ENCODE measurements at regions not wholly inside any gene's neighbourhood (a gene's known extent, or its start where the extent isn't known, plus 50 kb on each side); places are given as distances from the start of the nearest gene placed in this dataset.

DNA sequence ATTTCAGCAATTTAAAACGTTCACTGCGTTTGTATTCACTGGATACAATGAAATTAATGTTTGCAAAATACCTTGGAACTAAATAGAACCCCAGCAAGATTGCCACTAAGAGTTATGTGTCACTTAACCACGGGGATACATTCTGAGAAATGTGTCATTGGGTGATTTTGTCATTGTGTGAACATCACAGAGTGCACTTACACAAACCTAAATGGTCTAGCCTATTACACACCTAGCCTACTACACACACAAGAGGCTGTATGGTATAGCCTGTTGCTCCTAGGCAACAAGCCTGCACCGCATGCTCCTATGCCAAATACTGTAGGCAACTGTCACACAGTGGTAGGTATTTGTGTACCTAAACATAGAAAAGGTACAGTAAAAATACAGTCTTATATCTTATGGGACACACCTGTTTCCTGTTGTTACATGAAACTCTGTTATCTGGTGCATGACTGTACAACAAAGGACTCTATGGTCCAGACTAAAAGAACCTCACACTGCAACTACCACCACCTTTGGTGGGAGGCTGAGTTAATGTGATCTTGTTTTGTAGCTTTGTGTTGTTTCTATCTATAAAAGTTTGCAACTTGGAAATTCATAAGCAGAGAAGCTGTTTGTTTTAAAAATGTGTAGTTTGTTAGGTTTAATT is 92.2 kb upstream of the NTRK3 start:
- no peaks in the 10 kb centered on the region for H3K79me2 ChIP-seq (ENCODE audit: low read depth)
- H3K9ac ChIP-seq, result no peak overlapping the region
- no peak overlapping the region for H3K27ac Mint-ChIP-seq
- no peak overlapping the region for H3K4me3 Mint-ChIP-seq
- no peaks in the 10 kb centered on the region for H3K36me3 ChIP-seq
- H3K4me3 ChIP-seq, result no peak overlapping the region
- H3K27me3 ChIP-seq, result peaks cover 23% of the 10 kb centered on the region
- no peaks in the 10 kb centered on the region for H4K20me1 ChIP-seq (ENCODE audit: low read depth)
- no peaks in the 10 kb centered on the region for H3K9me3 ChIP-seq (ENCODE audit: low read depth)
- H3K9me3 Mint-ChIP-seq, result peaks cover 8% of the 10 kb centered on the region
- no peaks in the 10 kb centered on the region for H3F3A ChIP-seq (ENCODE audit: low read depth)
- no peak overlapping the region for H3K4me2 ChIP-seq
- no peak for TF ChIP-seq EZH2phosphoT487 (IDR thresholded peaks at IDR 0.05)
- TF ChIP-seq, protein P1, sequence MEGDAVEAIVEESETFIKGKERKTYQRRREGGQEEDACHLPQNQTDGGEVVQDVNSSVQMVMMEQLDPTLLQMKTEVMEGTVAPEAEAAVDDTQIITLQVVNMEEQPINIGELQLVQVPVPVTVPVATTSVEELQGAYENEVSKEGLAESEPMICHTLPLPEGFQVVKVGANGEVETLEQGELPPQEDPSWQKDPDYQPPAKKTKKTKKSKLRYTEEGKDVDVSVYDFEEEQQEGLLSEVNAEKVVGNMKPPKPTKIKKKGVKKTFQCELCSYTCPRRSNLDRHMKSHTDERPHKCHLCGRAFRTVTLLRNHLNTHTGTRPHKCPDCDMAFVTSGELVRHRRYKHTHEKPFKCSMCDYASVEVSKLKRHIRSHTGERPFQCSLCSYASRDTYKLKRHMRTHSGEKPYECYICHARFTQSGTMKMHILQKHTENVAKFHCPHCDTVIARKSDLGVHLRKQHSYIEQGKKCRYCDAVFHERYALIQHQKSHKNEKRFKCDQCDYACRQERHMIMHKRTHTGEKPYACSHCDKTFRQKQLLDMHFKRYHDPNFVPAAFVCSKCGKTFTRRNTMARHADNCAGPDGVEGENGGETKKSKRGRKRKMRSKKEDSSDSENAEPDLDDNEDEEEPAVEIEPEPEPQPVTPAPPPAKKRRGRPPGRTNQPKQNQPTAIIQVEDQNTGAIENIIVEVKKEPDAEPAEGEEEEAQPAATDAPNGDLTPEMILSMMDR (IDR thresholded peaks at IDR 0.05), result no peak
- no peak for TF ChIP-seq EZH2 (IDR thresholded peaks at IDR 0.05)
- no peaks in the 10 kb centered on the region for H3K36me3 Mint-ChIP-seq
- H3K4me1 Mint-ChIP-seq, result no peaks in the 10 kb centered on the region
- peaks cover 3% of the 10 kb centered on the region for H3K27me3 Mint-ChIP-seq (ENCODE audit: insufficient read depth, low read depth)
- DNase-seq (ENCODE audit: low spot score), result no peak
- H3K27ac ChIP-seq, result no peak overlapping the region
- H2AFZ ChIP-seq (replicated peaks), result no peak overlapping the region
- no peaks in the 10 kb centered on the region for H3K4me1 ChIP-seq

DNA sequence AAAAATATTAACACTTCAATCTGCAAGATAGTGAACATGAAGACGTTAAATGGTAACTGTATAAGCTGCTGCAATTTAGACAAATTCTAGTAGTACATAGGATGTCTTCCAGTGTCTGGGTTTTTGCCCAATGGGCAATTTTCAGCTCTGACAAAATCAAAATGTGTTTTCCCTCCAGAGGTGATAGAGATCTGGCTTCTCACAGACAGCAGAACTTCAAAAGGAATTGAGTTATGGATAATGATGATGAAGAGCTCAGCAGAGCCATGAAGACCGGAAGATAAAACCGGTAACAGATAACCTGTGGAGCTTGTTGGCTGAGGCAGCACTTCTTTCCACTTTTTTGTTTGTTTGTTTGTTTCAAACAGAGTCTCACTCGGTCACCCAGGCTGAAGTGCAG is 89.4 kb upstream of the NTRK3 start:
- TF ChIP-seq, protein P1 (IDR thresholded peaks at IDR 0.05), result no peak
- TF ChIP-seq EZH2 (IDR thresholded peaks at IDR 0.05) (no peak), EZH2phosphoT487 (IDR thresholded peaks at IDR 0.05) (no peak)
- Mint-ChIP-seq H3K9me3 (no peaks in the 10 kb centered on the region), H3K4me3 (no peak overlapping the region), H3K27ac (no peak overlapping the region), H3K36me3 (no peaks in the 10 kb centered on the region), H3K27me3 (ENCODE audit: insufficient read depth, low read depth) (peaks cover 8% of the 10 kb centered on the region), H3K4me1 (no peaks in the 10 kb centered on the region)
- no peak overlapping the region for H3K27ac ChIP-seq
- no peak overlapping the region for H3K4me3 ChIP-seq
- no peaks in the 10 kb centered on the region for H3K4me1 ChIP-seq
- H3K79me2 ChIP-seq (ENCODE audit: low read depth), result no peaks in the 10 kb centered on the region
- no peak for DNase-seq (ENCODE audit: low spot score)
- H3K4me2 ChIP-seq, result no peak overlapping the region
- H3F3A ChIP-seq (ENCODE audit: low read depth), result no peaks in the 10 kb centered on the region
- no peak overlapping the region for H2AFZ ChIP-seq (replicated peaks)
- H3K27me3 ChIP-seq, result peaks cover 23% of the 10 kb centered on the region
- no peak overlapping the region for H3K9ac ChIP-seq
- H3K36me3 ChIP-seq, result no peaks in the 10 kb centered on the region
- H4K20me1 ChIP-seq (ENCODE audit: low read depth), result no peaks in the 10 kb centered on the region
- no peaks in the 10 kb centered on the region for H3K9me3 ChIP-seq (ENCODE audit: low read depth)

DNA sequence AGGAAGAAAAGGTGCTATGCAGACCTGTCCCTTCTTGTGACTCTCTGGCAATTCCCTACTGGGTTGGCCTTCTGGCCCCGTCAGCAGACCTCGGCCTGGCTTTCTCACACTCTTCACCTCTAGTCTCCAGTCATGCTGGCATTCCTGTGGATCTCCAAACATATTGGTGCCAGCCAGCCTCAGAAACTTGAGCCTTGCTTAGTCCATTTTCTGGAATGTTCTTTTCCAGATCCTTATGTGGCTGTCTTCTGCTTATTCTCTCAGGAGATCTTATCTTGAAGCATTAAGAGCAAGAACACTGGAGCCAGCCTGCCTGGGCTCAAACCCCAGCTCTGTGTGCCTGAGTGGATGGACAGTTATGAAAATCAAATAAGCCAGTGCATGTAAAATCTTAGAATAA is 88.2 kb upstream of the NTRK3 start:
- no peak overlapping the region for H3K27ac Mint-ChIP-seq
- no peak for DNase-seq (ENCODE audit: low spot score)
- no peak overlapping the region for H3K4me2 ChIP-seq
- no peaks in the 10 kb centered on the region for H3K9me3 ChIP-seq (ENCODE audit: low read depth)
- H3K4me1 ChIP-seq, result no peaks in the 10 kb centered on the region
- H3K27me3 ChIP-seq, result peaks cover 19% of the 10 kb centered on the region
- no peaks in the 10 kb centered on the region for H4K20me1 ChIP-seq (ENCODE audit: low read depth)
- TF ChIP-seq EZH2phosphoT487 (IDR thresholded peaks at IDR 0.05), result no peak
- TF ChIP-seq EZH2 (IDR thresholded peaks at IDR 0.05), result no peak
- TF ChIP-seq, protein P1 (IDR thresholded peaks at IDR 0.05), result no peak
- no peak overlapping the region for H3K4me3 Mint-ChIP-seq
- peaks cover 8% of the 10 kb centered on the region for H3K27me3 Mint-ChIP-seq (ENCODE audit: insufficient read depth, low read depth)
- H3K27ac ChIP-seq, result no peak overlapping the region
- no peaks in the 10 kb centered on the region for H3K79me2 ChIP-seq (ENCODE audit: low read depth)
- H3K4me3 ChIP-seq, result no peak overlapping the region
- H3K4me1 Mint-ChIP-seq, result no peaks in the 10 kb centered on the region
- H2AFZ ChIP-seq (replicated peaks), result no peak overlapping the region
- no peaks in the 10 kb centered on the region for H3K36me3 ChIP-seq
- no peaks in the 10 kb centered on the region for H3K36me3 Mint-ChIP-seq
- no peaks in the 10 kb centered on the region for H3K9me3 Mint-ChIP-seq
- no peak overlapping the region for H3K9ac ChIP-seq
- no peaks in the 10 kb centered on the region for H3F3A ChIP-seq (ENCODE audit: low read depth)
